HG02852 (cell line): ENCODE measurements at regions not wholly inside any gene's neighbourhood (a gene's known extent, or its start where the extent isn't known, plus 50 kb on each side); places are given as distances from the start of the nearest gene placed in this dataset.

ENCODE experiments used
- ATAC-seq: cut with Tn5 transposase; IDR thresholded peaks from one replicate; pipeline ENCODE4 v1.9.1; 2021; ENCODE audit warnings: mild to moderate bottlenecking, moderate library complexity; ENCODE audit not compliant: unreplicated experiment

DNA sequence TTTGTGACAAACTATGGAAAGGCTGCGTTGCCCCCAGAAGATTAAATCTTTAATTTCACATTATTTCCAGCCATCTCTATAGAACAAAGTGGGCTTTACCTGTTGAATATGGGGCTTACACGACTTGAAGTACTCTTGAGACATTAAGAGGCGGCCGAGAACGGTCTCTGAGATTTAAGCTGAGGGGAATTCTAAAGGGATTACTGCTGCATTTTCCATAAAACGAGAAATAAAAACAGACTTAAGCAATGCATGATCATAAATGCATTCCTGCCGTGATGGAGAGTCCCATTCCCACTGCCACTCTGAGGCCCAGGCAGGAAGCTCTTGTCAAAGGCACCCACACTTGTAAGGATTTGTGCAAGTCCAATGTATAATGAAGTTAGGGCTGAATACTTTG lies 329.7 kb upstream of the SHH start:
- no peak for ATAC-seq

DNA sequence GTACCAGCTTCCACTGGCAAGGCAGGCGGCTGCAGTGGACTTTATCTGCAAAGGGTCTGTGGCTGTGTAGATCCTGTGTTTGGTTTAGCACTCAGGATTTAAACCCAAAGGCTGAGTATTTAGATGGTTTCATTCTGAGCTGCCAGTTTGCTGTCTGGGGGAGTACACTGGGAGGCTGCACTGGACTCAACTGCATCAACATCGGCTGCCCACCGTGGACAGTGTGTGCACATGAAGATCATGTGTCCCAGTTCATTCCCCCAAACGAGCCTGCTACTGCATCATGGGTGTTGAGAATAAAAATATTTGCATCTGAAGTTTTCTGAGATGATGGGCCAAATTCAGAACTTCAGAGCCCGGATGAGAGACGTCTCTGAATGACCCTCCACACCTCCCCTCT lies 328.6 kb upstream of the SHH start:
- no peak for ATAC-seq

DNA sequence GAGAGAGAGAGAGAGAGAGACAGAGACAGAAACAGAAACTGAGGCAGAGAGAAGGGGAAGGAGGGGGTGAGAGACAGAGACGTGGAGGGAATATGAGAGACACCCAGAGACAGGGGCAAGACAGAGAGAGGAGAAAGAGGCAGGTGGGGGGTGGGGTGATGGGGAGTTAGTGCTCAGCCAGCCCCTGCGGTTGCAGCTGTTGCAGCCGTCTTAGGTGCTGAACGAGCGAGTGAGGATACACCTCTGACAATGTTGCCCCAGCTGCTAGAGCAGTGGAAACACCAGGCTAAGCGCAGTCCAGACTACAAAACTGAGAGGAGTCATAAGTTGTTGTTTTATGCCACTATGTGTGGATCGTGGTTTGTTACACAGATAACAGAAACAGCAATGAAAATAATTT lies 328.2 kb upstream of the SHH start:
- no peak for ATAC-seq

DNA sequence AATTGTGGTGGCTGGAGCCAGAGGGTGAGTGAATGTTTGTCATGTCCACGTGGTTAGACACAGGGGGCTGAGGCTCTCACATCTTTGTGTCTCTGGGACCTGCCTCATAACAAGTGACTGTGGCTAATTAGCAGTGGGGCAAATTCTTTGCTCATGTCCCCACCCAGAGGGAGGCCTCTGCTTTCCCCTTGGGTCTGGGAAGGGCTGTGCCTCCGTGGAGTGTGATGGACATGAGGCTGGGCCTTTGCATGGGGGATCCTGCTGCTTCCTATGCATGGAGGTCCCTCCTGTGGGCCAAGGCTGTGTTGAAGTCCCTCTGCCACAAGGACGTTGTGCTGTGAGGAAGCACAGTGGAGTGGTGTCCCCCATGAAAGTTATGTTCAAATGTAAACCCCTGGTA lies 327.4 kb upstream of the SHH start:
- no peak for ATAC-seq

DNA sequence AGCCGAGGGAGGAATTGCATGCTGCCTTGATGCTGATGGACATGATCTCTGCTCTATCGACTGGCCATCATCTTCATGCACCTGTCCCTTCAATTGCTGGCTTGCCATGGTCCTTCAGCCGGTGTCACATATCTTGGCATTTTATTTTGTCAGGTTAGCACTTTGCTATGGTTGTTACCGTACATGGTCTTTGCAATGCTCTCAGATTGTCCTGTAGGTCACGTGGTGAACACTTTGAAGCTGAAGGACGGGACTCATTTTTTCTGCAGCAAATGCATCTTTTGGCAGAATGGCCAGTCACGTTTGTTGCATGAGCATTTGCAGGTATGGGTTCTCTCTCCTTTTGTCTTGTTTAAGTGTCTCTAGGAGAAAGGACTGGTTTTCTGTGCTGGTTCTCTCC lies 326.8 kb upstream of the SHH start:
- ATAC-seq = no peak

DNA sequence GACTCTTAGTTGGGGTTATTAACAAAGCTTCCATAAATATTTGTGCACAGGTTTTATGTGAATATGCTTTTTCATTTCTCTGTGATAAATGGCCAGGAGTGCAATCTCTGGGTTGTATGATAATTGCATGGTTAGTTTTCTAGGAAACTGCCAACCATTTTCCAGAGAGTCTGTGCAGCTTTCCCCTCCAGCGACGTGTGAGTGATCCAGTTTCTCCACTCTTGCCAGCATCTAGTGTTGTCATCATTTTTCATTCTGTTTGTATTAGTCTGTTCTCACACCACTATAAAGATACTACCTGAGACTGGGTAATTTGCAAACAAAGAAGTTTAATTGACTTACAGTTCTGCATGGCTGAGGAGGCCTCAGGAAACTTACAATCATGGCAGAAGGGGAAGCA lies 319.6 kb upstream of the SHH start:
- no peak for ATAC-seq

DNA sequence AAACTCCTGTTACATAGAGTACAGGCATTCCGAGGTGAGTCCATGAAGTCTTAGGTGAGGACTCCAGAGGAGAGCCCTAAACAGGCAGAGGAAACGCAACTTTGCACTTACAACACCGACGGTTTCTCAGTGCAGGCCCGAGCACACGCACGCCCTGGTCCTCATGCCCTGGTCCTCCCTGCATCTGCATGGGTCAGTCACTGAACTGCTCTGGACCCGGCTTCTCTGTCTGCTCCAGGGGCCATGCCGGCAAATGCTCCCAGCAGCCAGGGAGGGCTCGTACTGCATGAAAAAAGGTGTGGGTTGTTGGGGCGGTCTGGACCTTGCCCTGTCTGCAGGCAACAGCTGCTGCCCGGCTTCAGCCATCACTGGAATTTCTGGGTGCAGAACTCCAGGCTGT lies 317.3 kb upstream of the SHH start:
- no peak for ATAC-seq

DNA sequence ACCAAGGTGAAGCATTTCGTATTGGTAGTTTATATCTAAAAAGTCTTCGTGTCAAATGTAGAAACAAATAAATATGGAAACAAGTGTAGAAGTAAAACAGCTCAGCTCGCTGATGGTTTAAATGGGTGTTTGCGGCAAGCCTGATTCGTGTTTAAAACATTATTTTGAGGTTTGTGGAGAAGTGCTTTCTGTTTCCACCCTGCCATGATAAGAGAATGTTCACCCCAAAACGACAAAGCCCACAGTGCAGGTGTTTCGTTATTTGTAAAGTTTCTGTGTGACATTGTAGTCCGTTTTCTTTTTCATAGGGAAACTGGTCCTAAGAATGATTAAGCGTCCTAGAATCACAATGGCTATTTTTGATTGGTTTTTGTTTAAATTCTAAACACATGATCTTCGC lies 316.2 kb upstream of the SHH start:
- ATAC-seq = no peak

DNA sequence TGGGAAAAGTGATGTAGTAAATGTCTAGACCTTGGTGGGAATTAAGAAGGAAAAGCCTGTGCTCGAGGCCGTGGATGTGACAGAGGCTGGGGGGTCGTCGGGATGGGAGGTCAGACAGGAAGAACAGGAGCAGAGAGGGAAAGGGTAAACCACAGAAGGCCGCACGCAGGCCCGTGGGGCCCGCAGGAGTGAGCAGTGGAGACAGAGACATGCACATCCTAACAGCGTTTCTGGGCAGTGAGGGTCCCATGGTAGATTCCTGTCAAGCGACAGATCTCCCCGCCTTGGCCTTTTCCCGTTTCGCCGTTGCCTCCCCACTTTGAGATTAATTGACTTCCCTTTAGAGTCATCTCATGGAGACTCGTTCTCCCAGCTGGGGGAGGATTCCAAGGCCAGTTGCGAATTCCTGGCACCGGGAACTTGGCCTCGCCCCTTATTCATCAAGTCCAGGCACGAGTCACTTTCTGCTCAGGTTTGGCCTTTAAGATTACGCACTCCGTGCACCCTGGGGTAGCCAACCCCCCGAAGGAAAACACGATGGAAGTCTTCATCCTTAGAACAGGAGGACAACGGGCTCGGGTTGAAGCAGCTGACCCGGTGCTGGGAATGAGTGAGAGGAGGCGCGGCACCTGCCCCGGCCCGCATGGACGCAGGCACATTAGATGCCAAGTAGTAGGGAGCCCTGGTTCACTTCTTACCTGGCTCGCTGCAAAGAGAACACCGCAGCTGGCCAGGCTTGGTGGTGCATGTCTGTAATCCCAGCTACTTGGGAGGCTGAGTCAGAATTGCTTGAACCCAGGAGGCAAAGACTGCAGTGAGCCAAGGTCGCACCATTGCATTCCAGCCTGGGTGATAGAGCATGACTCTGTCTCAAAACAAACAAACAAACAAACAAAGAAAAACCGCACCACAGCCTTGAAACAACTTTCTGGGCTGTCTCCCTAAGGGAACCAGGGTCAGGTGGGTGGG lies 315.2 kb upstream of the SHH start:
- ATAC-seq = no peak

DNA sequence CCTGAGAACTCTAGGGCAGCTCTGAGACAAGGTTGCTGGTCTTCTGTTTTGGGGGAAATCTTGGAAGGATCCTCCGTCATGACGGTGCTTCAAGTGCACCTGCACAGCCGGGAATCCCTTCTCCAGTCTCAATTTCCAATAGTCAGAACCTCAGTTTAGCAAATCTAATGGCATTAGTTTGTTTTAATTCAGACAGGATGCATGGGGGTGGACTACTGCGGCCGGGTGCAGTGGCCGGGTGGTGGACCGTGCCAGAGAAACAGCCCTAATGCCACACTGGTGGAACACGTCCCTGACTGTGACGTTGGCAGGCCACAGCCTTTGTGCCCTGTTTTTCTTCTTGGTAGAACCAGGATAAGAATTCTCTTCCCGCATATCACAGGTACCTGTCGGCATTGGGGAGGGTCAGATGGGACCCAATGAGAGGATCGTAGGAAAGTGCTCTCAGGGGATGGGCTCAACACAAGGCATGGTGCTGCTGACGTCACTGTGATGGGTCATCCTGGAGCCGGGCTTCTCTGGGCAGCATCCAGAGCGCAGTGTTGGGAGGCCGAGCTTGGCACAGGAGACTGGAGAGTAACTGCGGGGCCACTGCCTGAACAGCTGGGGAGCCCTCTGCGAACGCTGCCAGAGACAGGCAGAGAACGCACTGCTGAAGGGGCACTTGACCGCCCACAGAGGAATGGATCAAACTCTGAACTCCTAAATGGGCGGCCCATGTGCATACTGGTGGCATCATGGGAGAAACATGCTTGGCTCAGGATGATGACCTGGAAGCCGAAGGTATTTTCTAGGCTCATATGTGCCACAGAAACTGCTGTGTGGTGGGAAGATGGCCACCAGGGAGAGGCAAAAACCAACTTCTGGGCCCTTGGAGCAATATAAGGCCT lies 313.8 kb upstream of the SHH start:
- ATAC-seq = no peak

DNA sequence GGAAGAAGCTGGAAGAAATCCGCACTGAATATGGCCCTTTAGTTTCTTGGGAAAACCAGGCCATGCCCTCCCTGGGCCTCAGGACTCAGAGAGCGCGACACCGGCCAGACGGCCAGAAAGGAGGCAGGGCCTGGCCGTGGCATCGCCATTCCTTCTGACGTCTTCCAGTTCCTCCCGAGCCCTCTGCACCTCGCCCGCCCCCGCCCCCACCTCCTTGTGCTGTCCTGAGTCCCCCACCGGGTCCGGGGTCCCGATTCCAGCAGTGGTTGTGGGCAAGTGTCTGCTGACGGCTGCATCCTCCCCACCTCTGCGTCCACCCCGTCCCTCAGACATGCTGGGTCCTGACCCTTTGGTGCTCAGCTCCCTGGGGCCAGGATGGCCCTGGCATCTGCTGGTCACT lies 312.1 kb upstream of the SHH start:
- ATAC-seq = no peak

DNA sequence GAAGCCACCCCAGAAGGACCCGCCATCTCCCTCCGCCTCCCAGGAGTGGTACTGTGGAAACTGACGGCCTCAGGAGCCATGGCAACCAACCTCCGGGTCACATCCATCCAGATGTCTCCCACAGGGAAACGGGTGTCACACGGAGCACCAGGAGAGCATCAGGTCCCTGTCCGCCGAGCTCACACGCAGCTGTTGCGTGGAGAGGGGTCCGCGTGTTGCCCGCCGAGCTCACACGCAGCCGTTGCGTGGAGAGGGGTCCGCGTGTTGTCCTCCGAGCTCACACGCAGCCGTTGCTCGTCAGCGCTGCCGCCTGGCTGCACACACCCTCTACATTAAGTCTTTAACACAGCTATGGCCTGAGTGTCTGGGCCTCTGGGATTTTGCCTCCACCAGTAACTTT lies 311.1 kb upstream of the SHH start:
- no peak for ATAC-seq

DNA sequence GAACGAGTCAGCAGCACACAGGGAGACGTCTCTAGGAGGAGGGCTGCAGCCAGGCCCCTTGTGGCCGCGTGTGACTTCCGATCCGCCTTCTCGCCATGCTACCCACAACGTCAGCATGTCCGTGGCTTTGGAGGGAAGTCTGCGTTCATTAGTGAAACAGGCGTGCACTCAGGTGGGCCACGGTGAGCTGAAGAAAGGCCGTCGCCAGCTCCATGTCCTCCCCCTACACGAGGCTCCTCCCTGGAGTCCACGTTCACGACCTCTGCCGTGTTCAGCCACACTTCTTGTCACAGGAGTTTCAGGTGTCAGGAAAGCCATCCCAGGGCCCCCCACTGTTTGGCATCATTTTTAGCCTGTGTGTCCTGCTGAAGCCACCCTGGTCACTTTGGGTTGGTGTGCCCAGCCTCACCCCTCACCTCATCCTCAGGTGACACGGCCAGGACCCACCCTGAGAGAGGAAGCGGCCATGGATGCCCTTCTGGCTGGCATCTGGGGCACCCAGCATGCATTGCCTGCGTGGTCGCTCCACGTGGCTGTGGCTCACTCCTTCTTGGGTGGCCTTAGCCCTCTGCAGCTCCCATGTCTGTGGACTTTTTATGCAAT lies 310.6 kb upstream of the SHH start:
- no peak for ATAC-seq

DNA sequence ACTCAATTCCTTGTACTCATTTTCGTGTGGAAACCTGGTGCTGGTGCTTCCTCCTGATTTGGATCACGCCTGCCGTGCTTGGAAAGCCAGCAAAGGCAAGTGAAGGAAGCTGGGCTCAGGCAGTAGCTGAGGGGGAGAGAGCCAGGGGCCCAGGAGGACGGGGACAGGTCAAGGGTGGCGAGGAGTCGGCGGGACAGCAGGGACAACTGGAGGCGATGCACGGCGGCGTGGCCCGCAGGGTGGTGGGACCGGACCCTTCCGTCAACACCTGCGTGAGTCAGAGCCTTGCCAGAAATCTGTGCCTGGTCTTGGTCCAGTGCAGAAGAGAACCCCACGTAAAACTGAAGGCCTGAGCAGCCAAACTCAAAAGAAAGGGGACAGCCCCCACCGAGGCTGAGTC lies 309.7 kb upstream of the SHH start:
- no peak for ATAC-seq

DNA sequence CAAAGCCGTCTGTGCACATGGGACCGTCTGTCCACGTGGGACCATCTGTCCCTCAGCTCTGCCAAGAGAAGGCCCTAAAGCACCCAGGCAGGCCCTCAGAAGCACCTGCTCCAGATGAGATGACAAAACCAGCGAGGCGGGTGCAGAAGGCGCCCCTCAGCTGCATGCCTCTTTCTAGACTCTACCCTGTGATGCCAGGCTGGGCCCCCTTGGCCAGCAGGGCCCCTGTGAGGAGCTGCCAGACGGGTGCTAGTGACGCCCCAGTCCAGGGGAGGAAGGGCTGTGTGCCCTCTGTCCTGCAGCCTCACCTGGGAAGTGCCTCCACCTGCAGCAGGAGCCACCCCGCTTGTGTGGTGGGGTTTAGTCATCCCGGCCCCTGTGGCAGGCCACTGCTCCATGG lies 309.2 kb upstream of the SHH start:
- no peak for ATAC-seq

DNA sequence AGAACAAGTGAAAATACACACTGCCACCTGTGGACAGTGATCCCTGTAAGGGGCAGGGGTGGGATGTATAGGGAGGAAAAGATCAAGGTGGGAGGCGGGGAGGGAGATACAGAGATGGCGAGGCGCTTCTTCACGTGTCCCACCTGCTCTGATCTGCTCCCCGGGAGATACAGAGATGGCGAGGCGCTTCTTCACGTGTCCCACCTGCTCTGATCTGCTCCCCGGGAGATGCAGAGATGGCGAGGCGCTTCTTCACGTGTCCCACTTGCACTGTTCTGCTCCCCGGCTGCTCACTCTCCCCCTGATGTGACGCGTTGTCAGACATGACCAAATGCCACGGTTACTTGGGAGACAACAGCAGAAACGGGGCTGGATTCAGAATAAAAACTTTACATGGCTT lies 308.3 kb upstream of the SHH start:
- no peak for ATAC-seq

DNA sequence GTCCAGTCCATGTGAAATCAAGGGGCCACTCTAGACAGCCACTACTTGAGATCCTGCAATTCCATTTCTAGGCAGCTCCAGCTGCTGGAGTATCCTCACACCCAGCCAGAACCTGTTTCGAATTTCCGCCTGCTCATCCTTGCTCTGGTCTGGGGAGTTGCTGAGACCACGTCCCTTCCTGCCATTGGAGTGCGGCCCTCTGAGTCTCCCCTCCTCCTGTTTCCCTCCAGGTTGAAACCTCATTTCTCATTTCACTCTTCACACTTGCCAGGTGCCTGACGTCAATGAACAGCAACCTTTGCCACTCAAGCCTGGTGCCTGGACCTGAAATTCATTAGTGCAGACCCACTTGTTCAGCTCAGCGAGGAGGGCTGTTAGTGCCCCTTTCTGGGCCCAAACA lies 307.5 kb upstream of the SHH start:
- no peak for ATAC-seq

DNA sequence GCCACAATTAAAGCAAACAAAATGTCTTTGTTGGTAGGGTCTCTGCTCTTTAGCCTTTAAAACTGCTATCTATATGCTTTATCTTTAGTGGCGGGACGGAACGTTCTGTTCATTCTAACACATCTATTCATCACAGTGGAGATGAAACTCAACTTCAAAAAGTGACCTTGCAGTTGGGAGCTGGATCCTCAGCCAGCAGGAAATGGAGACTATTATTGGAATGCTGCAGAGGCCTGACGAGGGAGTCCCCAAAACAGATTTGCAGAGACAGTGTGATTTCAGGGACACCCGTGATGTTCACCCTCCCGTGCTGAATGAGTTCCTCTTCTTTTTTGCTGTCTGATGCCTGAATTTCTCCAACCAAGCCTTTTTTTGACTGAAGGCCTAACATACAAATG lies 306.0 kb upstream of the SHH start:
- no peak for ATAC-seq

DNA sequence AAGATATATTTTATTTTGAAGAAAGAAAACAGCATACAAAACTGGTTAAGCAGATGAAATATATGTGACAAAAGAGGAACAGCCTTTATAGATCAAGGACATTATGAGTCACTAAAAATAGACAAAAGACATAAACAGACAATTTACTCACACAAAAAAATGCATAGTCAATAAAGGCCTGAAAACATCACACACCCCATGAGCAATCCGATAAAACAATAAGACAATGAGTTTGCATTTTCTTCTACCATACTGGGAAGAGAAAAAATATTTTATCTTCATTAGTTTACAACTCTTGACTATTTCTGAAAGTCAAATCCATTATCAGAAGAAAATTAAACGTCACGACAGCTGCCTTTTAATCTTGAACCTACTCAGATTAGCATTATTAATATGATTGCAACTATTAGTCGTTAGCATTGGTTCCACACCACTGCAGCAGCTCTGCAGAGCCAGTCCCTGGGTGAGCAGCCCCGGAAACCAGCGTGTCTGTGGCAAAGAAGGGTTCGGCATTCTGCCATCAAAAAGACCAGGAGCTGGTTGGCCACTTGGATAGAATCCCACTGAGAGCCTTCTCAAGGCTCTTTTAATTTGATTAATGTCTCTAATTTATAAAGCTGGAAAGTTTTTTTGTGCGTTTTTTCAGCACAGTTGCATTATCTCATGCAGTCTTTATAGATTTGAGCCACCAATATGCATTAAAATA lies 305.4 kb upstream of the SHH start:
- ATAC-seq = no peak

DNA sequence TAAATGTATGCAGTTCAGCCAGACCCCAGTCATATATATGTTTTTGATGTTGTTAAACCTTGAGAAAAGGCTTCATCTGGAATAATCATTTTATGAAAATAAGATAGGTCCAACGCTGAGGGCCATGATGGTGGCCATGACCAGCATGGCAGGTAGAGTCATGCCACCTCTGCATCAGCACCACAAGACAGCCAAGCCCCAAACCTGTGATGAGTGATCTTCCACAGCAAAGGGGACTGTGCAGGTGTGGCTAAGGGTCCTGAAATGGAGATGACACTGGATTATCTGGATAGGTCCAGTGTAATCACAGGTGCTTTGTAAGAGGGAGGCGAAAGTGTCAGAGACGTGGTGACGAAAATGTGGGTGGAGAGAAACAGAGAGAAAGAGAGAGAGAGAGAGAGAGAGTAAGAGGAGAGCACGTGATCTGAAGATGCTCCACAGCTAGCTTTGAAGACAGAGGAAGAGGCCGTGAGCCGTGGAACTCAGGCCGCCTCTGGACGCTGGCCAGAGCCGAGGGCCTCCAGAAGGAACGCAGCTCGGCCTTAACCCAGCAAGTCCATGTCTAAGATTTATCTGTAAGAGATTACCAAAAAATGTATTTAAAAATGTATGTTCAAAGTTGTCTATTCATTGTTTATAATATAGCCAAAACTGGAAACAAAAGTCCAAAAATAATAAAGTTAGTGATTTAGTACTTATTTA lies 304.4 kb upstream of the SHH start:
- ATAC-seq = no peak
